ENCODE measurements at regions not wholly inside any gene's neighbourhood (a gene's known extent, or its start where the extent isn't known, plus 50 kb on each side); places are given as distances from the start of the nearest gene placed in this dataset.
"Not testable (repeated sequence)": the region's sequence is repeated elsewhere in the genome, so short reads cannot be mapped to it uniquely, and the experiment has no call there.

GRCh38 chr7:69541779-69542432 lies 56.4 kb upstream of the AUTS2 start:
- TF ChIP-seq POLR2A (IDR thresholded peaks at IDR 0.05) = not testable (repeated sequence)
- TF ChIP-seq, protein P1, sequence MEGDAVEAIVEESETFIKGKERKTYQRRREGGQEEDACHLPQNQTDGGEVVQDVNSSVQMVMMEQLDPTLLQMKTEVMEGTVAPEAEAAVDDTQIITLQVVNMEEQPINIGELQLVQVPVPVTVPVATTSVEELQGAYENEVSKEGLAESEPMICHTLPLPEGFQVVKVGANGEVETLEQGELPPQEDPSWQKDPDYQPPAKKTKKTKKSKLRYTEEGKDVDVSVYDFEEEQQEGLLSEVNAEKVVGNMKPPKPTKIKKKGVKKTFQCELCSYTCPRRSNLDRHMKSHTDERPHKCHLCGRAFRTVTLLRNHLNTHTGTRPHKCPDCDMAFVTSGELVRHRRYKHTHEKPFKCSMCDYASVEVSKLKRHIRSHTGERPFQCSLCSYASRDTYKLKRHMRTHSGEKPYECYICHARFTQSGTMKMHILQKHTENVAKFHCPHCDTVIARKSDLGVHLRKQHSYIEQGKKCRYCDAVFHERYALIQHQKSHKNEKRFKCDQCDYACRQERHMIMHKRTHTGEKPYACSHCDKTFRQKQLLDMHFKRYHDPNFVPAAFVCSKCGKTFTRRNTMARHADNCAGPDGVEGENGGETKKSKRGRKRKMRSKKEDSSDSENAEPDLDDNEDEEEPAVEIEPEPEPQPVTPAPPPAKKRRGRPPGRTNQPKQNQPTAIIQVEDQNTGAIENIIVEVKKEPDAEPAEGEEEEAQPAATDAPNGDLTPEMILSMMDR (IDR thresholded peaks at IDR 0.05) = not testable (repeated sequence)
